ENCODE measurements at regions not wholly inside any gene's neighbourhood (a gene's known extent, or its start where the extent isn't known, plus 50 kb on each side); places are given as distances from the start of the nearest gene placed in this dataset.

GRCh38 chr3:154480033-154480432 is 50.0 kb upstream of the GPR149 start:
- TF ChIP-seq EZH2 (IDR thresholded peaks at IDR 0.05; ENCODE audit: borderline replicate concordance, insufficient read depth, low read length, poor library complexity, severe bottlenecking), result no peak
- TF ChIP-seq CTCF (IDR thresholded peaks at IDR 0.05; ENCODE audit: poor library complexity, severe bottlenecking), result no peak

Measured in neural cell (in vitro differentiated cells).